Hepatocyte (in vitro differentiated cells): ENCODE measurements at regions not wholly inside any gene's neighbourhood (a gene's known extent, or its start where the extent isn't known, plus 50 kb on each side); places are given as distances from the start of the nearest gene placed in this dataset.

ENCODE experiments used
- DNase-seq: peaks from one replicate; pipeline ENCODE4 v3.0.0-alpha.2; 2016; ENCODE audit warnings: low spot score
- H2AFZ ChIP-seq: fragments of 200-600 bp; sonication (generic); 2 replicates; pipeline ENCODE4 v1.6.0; 2016; ENCODE audit warnings: antibody characterized with exemption, mild to moderate bottlenecking
- H3K27ac ChIP-seq: fragments of 200-600 bp; sonication (generic); 2 replicates; pipeline ENCODE4 v1.5.1; 2016; ENCODE audit warnings: mild to moderate bottlenecking
- H3K27me3 ChIP-seq: fragments of 200-600 bp; sonication (generic); 2 replicates; pipeline ENCODE4 v1.6.1; 2016
- H3K36me3 ChIP-seq: fragments of 200-600 bp; sonication (generic); replicated peaks from 2 replicates; pipeline ENCODE4 v1.5.1; 2016; ENCODE audit warnings: low read depth; ENCODE audit not compliant: insufficient read depth
- H3K4me1 ChIP-seq: fragments of 200-600 bp; sonication (generic); 2 replicates; pipeline ENCODE4 v1.5.1; 2016; ENCODE audit warnings: mild to moderate bottlenecking, moderate library complexity; ENCODE audit not compliant: insufficient read depth
- H3K4me2 ChIP-seq: fragments of 200-600 bp; sonication (generic); 2 replicates; pipeline ENCODE4 v1.6.0; 2016
- H3K4me3 ChIP-seq: fragments of 200-600 bp; sonication (generic); 2 replicates; pipeline ENCODE4 v1.5.1; 2016; ENCODE audit warnings: mild to moderate bottlenecking
- H3K79me2 ChIP-seq: fragments of 200-600 bp; sonication (generic); 2 replicates; pipeline ENCODE4 v1.6.0; 2017; ENCODE audit warnings: mild to moderate bottlenecking
- H3K9me2 ChIP-seq: fragments of 200-600 bp; sonication (generic); replicated peaks from 2 replicates; pipeline ENCODE4 v1.6.0; 2017; ENCODE audit warnings: mild to moderate bottlenecking; ENCODE audit not compliant: insufficient read depth
- H3K9me3 ChIP-seq: fragments of 200-600 bp; sonication (generic); 2 replicates; pipeline ENCODE4 v1.5.1; 2016; ENCODE audit warnings: low read depth, mild to moderate bottlenecking
- H4K20me1 ChIP-seq: fragments of 200-600 bp; sonication (generic); 2 replicates; pipeline ENCODE4 v1.6.0; 2016; ENCODE audit warnings: mild to moderate bottlenecking; ENCODE audit not compliant: insufficient read depth, poor library complexity, severe bottlenecking
- EZH2 ChIP-seq: fragments of 200-600 bp; sonication (generic); IDR thresholded peaks from 2 replicates; pipeline ENCODE4 v1.6.1; 2016; ENCODE audit warnings: antibody characterized with exemption, mild to moderate bottlenecking, borderline replicate concordance
- EZH2phosphoT487 ChIP-seq: fragments of 200-600 bp; sonication (generic); IDR thresholded peaks from one replicate; pipeline ENCODE4 v1.6.1; 2018; ENCODE audit warnings: antibody characterized with exemption, mild to moderate bottlenecking, low read depth, moderate library complexity; ENCODE audit not compliant: unreplicated experiment, severe bottlenecking
- WGBS: methylation state at CpG from one replicate; pipeline ENCODE4 v1.1.6; 2016; ENCODE audit warnings: low lambda C conversion rate; ENCODE audit errors: missing lambda C conversion rate; 5-methylcytosine and 5-hydroxymethylcytosine counted together
- TF ChIP-seq, protein P1 (sequence below): fragments of 200-600 bp; sonication (generic); IDR thresholded peaks from 2 replicates; pipeline ENCODE4 v1.5.1; 2016; ENCODE audit warnings: antibody characterized with exemption, mild to moderate bottlenecking; ENCODE audit not compliant: poor library complexity

DNA sequence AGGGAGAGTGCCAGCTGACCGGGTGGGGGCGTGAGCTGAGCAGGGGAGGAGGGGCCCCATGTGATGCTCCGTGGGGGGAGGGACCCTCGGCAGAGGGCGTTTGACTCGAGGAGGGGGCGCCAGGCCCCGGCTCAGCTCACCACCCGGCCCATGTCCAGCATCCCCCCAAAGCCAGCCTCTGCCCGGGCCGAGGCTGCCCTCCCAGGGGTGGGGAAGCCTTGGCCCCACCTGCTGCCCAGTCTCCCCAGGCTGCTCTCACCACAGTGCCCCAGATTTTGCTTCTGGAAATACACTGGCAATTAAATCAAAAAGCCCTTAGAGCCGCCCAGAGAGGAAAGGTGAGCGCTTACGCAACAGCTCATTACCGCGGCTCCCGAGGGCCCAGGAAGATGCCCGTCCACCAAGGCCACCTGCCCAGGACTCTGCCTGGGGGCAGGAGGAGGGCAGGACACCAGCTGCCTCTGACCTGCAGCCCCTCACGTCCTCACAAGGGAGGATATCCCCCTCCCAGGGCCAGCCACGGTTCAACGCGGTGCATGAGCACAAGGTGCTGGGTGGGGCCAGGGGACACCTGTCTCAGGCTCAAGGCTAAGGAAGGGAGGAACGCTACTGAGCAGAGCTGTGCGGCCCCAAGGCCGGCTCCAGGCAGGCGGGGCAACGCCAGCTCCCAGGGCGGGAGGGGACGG lies 70.0 kb upstream of the INPP5A start:
- Histone ChIP-seq H3K4me1 (peaks cover 20% of the 10 kb centered on the region), H3K79me2 (no peaks in the 10 kb centered on the region), H2AFZ (no peak overlapping the region), H3K9me3 (no peaks in the 10 kb centered on the region), H3K9me2 (no peaks in the 10 kb centered on the region), H4K20me1 (no peaks in the 10 kb centered on the region), H3K36me3 (no peaks in the 10 kb centered on the region), H3K4me3 (no peak overlapping the region), H3K27ac (no peak overlapping the region), H3K4me2 (no peak overlapping the region), H3K27me3 (no peaks in the 10 kb centered on the region)
- TF ChIP-seq EZH2 (no peak), EZH2phosphoT487 (no peak)
- TF ChIP-seq, protein P1, sequence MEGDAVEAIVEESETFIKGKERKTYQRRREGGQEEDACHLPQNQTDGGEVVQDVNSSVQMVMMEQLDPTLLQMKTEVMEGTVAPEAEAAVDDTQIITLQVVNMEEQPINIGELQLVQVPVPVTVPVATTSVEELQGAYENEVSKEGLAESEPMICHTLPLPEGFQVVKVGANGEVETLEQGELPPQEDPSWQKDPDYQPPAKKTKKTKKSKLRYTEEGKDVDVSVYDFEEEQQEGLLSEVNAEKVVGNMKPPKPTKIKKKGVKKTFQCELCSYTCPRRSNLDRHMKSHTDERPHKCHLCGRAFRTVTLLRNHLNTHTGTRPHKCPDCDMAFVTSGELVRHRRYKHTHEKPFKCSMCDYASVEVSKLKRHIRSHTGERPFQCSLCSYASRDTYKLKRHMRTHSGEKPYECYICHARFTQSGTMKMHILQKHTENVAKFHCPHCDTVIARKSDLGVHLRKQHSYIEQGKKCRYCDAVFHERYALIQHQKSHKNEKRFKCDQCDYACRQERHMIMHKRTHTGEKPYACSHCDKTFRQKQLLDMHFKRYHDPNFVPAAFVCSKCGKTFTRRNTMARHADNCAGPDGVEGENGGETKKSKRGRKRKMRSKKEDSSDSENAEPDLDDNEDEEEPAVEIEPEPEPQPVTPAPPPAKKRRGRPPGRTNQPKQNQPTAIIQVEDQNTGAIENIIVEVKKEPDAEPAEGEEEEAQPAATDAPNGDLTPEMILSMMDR: no peak
- no peak for DNase-seq
- WGBS: 67% methylated on average over 19 of the region's 29 CpGs

DNA sequence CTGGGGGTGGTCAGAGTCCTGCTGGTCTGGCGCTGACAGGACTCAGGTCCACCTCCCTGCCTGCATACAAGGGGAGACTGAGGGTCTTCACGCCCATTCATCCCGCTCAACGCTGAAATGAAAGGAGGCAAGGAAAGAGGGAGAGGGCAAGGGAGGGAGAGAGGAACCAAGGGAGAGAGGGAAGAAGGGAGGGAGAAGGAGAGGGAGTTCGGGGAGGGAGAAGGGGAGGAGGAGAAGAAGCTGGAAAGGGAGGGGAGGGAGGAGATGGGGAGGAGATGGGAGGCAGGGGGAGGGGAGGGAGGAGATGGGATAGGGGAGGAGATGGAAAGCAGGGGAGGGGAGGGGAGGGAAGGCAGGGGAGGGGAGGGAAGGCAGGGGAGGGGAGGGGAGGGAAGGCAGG lies 69.4 kb upstream of the INPP5A start:
- Histone ChIP-seq H3K27me3 (no peaks in the 10 kb centered on the region), H3K36me3 (no peaks in the 10 kb centered on the region), H3K79me2 (no peaks in the 10 kb centered on the region), H2AFZ (no peak overlapping the region), H3K27ac (no peak overlapping the region), H3K4me1 (peaks cover 20% of the 10 kb centered on the region), H3K9me2 (no peaks in the 10 kb centered on the region), H3K4me3 (no peak overlapping the region), H3K9me3 (no peaks in the 10 kb centered on the region), H4K20me1 (no peaks in the 10 kb centered on the region), H3K4me2 (no peak overlapping the region)
- DNase-seq: no peak
- TF ChIP-seq EZH2phosphoT487 (no peak), EZH2 (no peak)
- TF ChIP-seq, protein P1: no peak
- 59% methylated on average over 5 of the region's 5 CpGs for WGBS

DNA sequence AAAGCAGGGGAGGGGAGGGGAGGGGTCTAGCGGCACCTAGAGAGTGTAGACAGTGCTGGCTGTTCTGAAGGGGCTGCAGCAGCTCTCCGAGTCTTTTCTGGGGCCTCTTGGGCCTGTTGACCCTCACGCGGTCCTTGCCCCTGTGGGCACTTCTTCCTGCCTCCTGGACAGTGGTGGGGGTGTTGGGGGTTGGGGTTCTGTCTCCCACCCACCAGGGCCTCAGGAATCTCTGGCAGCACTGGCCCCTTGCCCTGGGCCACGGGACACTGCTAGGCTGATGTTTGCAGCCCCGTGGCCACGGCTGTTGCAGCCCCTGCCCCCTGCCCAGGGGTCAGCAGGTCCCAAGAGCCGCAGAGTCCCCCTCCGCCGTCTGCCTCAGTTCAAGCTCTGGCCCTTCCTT lies 68.9 kb upstream of the INPP5A start:
- 94% methylated on average over 8 of the region's 10 CpGs for WGBS
- no peaks in the 10 kb centered on the region for H4K20me1 ChIP-seq
- no peaks in the 10 kb centered on the region for H3K36me3 ChIP-seq
- no peaks in the 10 kb centered on the region for H3K79me2 ChIP-seq
- no peak overlapping the region for H3K4me2 ChIP-seq
- DNase-seq: no peak
- H3K27me3 ChIP-seq: no peaks in the 10 kb centered on the region
- no peaks in the 10 kb centered on the region for H3K9me3 ChIP-seq
- H3K4me3 ChIP-seq: no peak overlapping the region
- no peaks in the 10 kb centered on the region for H3K9me2 ChIP-seq
- H3K27ac ChIP-seq: no peak overlapping the region
- peaks cover 20% of the 10 kb centered on the region for H3K4me1 ChIP-seq
- TF ChIP-seq EZH2: no peak
- TF ChIP-seq, protein P1: no peak
- no peak for TF ChIP-seq EZH2phosphoT487
- no peak overlapping the region for H2AFZ ChIP-seq
